Adrenal gland (tissue), 5 donors: ENCODE measurements at regions not wholly inside any gene's neighbourhood (a gene's known extent, or its start where the extent isn't known, plus 50 kb on each side); places are given as distances from the start of the nearest gene placed in this dataset.

ENCODE experiments used
- CTCF ChIP-seq, 6 experiments: fragments of 450-650 bp in 4 of 6; fragments of 200-600 bp in 2 of 6; sonication (generic) in 1 of 6; IDR thresholded peaks; 1 replicate in 5 of 6; 2 replicates in 1 of 6; pipeline versions ENCODE4 v1.5.1 to v1.8.0; 2016 to 2021; ENCODE audit warnings: antibody characterized with exemption in 6 of 6, mild to moderate bottlenecking in 2 of 6, moderate library complexity in 1 of 6
- POLR2A ChIP-seq, 2 donors: fragments of 450-650 bp; IDR thresholded peaks; one replicate each; pipeline ENCODE4 v1.6.1; 2017; ENCODE audit warnings: antibody characterized with exemption in 2 of 2, mild to moderate bottlenecking in 2 of 2, moderate library complexity in 1 of 2
- donor health status: DM: no; HTN: no; CAD: no.

DNA sequence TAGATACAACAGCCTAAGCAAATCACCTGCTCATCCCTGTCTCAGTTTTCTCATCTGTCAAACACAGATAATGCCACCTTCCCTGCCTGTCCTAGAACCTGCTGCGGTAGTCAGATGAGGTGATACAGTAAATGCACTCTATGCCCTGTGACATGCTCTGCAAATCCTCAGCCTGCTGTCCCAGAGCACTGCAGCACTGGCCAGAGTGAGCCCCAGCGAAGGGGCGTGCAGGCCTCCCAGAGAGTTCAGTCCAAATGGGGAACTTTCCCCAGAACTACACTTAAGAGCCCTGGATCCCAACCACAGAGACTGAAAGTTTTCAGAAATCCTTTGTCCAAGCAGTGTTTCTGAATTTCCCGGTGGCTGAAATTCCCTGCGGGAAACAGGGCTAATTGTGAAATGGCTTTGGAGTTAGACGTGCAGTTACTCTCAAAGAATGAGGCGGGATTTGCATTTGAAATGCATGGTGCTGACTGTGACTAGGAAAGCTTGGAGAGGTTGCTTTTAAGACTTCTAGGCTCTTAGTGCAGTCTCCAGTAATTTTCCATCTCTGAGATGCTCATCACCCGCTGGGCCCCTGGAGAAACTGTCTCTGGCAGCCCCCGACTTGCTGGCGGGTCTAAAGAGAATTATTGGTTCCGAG lies 206.5 kb upstream of the AJAP1 start:
- no peak for TF ChIP-seq CTCF (IDR thresholded peaks at IDR 0.05)
- no peak for TF ChIP-seq POLR2A (IDR thresholded peaks at IDR 0.05)
